GM13976 (cell line): ENCODE measurements at regions not wholly inside any gene's neighbourhood (a gene's known extent, or its start where the extent isn't known, plus 50 kb on each side); places are given as distances from the start of the nearest gene placed in this dataset.

Experiments used
- DNase-seq: peaks from one replicate; pipeline ENCODE4 v3.0.0; 2012; ENCODE audit warnings: low spot score
- in situ Hi-C: fragments of 300-500 bp; cut with MboI; formaldehyde crosslinking; loops from one replicate; pipeline ENCODE4 v1.12.0; 2022; ENCODE audit warnings: low sequenced_read_pairs, mixed read lengths, inconsistent platforms; ENCODE audit not compliant: unreplicated experiment
- TF ChIP-seq, protein P1 (sequence below): IDR thresholded peaks from 2 replicates; pipeline ENCODE4 v1.5.1; 2012; ENCODE audit warnings: borderline replicate concordance, mild to moderate bottlenecking; ENCODE audit not compliant: insufficient read depth; ENCODE audit errors: extremely low read depth, missing control alignments, control extremely low read depth

- no peak for DNase-seq
- TF ChIP-seq, protein P1, sequence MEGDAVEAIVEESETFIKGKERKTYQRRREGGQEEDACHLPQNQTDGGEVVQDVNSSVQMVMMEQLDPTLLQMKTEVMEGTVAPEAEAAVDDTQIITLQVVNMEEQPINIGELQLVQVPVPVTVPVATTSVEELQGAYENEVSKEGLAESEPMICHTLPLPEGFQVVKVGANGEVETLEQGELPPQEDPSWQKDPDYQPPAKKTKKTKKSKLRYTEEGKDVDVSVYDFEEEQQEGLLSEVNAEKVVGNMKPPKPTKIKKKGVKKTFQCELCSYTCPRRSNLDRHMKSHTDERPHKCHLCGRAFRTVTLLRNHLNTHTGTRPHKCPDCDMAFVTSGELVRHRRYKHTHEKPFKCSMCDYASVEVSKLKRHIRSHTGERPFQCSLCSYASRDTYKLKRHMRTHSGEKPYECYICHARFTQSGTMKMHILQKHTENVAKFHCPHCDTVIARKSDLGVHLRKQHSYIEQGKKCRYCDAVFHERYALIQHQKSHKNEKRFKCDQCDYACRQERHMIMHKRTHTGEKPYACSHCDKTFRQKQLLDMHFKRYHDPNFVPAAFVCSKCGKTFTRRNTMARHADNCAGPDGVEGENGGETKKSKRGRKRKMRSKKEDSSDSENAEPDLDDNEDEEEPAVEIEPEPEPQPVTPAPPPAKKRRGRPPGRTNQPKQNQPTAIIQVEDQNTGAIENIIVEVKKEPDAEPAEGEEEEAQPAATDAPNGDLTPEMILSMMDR, result no peak
Measured at GRCh38 chr3:194952841-194953241, 267.2 kb downstream of the FAM43A start.

GRCh38 chr3:194953291-194953690 lies 267.6 kb downstream of the FAM43A start:
- TF ChIP-seq, protein P1, result no peak
- in situ Hi-C loops, result no loop called here
- DNase-seq, result no peak

More at GRCh38 chr3:194952841-194953241, 267.2 kb downstream of the FAM43A start:
- in situ Hi-C loops, result no loop called here

GRCh38 chr3:194955546-194955945 lies 269.9 kb downstream of the FAM43A start:
- TF ChIP-seq, protein P1, result no peak
- in situ Hi-C loops, result no loop called here
- no peak for DNase-seq

DNA sequence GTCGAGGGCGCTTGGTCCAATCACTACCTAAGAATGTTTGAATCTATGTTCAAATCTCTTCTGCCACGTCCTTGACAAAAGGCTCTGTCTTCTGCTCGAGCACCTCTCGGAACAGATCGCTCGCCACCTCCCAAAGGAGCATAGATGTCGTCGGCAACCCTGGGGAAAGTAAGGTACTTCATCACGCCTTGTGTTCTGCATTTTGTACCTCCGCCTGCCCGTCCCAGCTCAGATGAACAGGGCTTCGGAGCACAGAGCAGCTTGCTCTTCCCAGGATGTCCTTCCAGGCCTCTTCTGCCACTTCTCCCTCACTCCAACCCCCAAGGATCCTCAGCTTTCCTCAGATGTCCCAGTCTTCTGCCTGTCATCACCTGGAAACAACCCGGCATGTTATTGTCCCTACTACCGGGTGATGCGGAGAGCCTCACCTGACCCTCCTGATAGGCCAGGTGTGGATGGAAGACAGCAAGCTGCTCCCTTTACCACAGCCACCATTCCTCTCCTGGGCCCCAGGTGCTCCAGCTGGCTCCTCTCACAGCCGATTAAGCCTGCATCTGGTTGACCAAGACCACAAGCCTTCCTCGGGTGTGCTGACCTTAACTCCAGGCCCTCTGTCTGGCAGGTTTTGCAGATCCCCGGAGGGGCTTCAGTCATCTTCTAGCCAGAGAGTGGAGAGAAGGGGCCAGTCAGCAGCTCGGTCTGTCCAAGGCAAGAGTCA lies 270.5 kb downstream of the FAM43A start:
- TF ChIP-seq, protein P1, result no peak
- in situ Hi-C loops, result no loop called here
- no peak for DNase-seq

DNA sequence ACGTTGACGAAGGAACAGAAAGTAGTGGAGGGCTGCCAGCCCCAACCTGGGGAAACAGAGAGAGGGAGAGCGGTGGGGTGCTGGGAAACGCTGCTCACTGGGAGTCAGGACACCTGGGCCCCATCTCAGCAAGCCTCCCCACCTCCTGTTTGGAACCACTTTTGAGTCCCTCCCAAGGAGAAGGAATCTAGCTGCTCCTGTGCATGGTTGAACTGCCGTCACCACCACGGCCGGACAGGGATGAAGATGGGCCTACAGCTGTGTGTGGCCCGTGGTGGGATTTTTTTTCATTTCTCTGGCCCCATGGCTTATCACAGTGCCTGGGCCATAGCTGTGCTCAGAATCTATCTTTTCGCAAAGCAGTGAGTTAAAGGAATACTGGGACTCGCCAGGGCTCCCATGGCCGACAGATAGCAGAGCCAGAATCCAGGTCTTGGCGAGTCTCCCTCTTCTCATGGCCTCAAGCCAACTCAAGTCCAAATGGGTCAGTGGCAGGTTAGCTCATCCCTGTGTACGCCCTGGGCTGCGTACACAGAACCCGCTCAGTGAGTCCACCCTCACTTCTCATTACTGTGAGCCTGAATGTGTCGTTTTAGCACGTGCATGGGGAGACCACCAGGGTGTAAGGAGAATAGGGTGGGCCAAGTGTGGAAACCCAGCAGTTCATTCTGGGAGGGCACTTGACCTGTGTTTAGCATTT lies 271.2 kb downstream of the FAM43A start:
- TF ChIP-seq, protein P1, result no peak
- in situ Hi-C loops, result no loop called here
- no peak for DNase-seq

DNA sequence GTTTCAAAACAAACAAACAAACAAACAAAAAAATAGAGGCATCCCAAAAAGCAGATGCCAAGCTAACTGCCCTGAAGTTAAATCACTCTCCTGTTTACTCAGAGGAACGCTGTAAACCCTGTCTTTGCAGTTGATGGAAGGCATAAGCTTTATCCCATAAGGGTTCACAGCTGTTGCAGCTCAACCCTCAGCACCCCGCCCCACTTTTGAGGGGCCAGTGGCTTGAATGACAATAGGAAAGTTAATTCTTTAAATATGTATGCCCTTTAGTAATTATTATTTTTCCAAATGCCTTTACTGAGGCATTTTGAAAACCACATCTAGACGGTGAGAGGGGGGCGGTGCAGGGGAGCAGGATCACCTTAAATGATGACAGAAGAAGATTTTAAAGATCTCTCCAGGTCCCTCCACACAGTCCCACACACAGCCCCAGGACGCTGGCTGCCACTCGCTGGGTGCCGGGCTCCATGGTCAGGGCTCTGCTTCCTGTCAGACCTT lies 272.1 kb downstream of the FAM43A start:
- TF ChIP-seq, protein P1, result no peak
- in situ Hi-C loops, result no loop called here
- DNase-seq, result no peak
